WTC11 (cell line): ENCODE measurements at regions not wholly inside any gene's neighbourhood (a gene's known extent, or its start where the extent isn't known, plus 50 kb on each side); places are given as distances from the start of the nearest gene placed in this dataset.

ENCODE experiments used
- TF ChIP-seq, protein P1 (sequence below): sonication (generic); formaldehyde crosslinking; IDR thresholded peaks from 2 replicates; pipeline ENCODE4 v1.8.1; 2022; ENCODE audit warnings: mild to moderate bottlenecking, missing genetic modification reagents, moderate library complexity, borderline replicate concordance
- TF ChIP-seq, protein P2 (sequence below): fragments of 200-600 bp; IDR thresholded peaks from 2 replicates; pipeline ENCODE4 v1.8.0; 2022; ENCODE audit warnings: antibody characterized with exemption

DNA sequence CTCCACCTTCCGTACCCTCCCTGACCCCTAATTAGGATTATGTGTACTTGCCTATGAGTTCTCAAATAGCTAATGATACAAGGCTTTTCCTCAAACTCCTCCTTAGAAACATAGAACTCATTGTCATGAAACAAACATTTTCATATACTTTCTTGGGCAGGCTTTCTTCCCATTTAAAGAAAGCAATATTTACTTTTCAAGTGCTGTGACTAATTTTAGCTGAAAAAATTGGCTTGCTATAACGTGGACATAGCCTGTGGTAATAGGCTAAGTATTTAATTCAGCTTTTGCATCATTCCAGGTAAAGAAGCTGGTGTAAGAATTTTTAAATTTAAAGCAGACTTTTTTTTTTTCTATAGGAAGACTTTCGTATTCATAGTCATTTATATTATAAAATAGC lies 208.7 kb downstream of the SOX2 start:
- TF ChIP-seq, protein P1, sequence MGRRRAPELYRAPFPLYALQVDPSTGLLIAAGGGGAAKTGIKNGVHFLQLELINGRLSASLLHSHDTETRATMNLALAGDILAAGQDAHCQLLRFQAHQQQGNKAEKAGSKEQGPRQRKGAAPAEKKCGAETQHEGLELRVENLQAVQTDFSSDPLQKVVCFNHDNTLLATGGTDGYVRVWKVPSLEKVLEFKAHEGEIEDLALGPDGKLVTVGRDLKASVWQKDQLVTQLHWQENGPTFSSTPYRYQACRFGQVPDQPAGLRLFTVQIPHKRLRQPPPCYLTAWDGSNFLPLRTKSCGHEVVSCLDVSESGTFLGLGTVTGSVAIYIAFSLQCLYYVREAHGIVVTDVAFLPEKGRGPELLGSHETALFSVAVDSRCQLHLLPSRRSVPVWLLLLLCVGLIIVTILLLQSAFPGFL (CRISPR knock-in tag): no peak
- TF ChIP-seq, protein P2, sequence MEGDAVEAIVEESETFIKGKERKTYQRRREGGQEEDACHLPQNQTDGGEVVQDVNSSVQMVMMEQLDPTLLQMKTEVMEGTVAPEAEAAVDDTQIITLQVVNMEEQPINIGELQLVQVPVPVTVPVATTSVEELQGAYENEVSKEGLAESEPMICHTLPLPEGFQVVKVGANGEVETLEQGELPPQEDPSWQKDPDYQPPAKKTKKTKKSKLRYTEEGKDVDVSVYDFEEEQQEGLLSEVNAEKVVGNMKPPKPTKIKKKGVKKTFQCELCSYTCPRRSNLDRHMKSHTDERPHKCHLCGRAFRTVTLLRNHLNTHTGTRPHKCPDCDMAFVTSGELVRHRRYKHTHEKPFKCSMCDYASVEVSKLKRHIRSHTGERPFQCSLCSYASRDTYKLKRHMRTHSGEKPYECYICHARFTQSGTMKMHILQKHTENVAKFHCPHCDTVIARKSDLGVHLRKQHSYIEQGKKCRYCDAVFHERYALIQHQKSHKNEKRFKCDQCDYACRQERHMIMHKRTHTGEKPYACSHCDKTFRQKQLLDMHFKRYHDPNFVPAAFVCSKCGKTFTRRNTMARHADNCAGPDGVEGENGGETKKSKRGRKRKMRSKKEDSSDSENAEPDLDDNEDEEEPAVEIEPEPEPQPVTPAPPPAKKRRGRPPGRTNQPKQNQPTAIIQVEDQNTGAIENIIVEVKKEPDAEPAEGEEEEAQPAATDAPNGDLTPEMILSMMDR: no peak
